HG03342 (cell line): ENCODE measurements at regions not wholly inside any gene's neighbourhood (a gene's known extent, or its start where the extent isn't known, plus 50 kb on each side); places are given as distances from the start of the nearest gene placed in this dataset.
A peak's percentile ranks its signal among the peaks of the same experiment; 100 is the strongest.

Experiments used
- ATAC-seq: cut with Tn5 transposase; IDR thresholded peaks from one replicate; pipeline ENCODE4 v1.9.1; 2021; ENCODE audit warnings: mild to moderate bottlenecking, moderate library complexity; ENCODE audit not compliant: unreplicated experiment

DNA sequence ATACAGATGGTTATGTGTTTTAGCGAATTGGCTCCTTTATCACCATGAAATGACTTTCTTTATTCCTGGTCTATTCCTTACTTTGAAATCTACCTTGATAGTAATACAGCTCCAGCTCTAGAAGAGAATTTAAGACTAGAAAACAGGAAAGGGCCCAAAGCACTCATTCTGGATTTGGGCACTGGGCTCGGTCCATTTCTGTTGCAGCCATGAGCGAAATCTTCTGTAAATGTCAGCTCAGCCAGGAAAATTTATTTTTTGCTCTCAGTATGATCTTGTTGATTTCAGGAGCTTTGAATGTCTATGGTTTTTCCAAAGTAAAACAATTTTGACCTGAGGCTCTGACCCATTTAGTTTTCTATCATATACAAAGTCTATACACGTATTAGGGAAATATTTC, 104.1 kb downstream of the DIRAS2 start:
- ATAC-seq, result no peak

DNA sequence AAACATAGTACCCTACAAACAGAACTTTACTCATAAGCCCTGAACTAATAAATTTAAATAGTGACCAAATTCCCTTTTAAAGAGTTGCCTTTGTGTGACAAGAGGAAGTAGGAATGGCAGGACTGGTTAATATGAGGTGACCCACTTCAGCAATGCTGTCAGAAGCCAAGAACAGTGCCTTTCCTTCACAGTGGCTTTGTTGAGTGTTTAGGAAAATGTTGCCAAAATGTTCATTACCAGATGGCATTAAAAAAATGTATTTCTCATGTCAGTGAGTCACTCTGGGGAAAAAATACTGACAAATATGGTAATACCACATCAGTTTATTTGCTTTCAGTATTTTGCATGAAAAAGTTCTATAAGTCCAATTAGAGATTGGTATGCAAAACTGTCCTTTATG, 103.3 kb downstream of the DIRAS2 start:
- ATAC-seq, result no peak

DNA sequence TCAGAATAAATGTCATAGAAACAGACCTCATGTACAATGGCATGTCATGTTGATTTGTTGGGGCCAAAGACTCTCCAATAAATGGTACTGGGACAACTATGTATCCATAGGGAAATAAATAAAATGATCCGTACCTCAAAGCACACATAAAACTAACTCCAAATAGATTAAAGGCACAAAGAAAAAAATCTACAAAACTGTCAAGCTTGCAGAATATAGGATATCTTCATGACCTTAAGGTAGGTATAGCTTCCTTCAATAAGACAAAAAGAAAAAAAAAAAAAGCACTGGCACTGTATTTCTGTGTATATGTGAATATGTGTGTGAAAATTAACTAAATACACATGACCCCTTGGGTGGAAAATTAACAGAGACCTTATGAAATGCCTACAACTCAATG, 101.9 kb downstream of the DIRAS2 start:
- ATAC-seq, result no peak

DNA sequence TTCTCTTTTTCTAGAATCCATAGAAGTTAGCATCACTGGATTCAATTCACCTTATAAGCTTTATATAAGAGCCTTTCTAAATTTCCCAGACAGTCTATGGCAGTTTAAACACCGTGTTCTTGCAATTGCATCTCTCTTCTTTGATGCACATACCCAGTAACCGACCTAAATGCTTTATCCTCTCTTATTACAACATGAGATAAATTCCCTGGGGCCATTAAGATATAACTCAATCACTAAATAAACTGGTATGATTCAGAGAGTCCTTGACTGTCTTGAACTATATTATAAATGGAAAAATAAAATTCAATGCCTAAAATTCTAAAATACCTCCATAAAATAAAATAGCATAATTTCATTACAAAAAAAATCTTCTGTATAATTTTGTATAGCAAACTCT, 98.1 kb downstream of the DIRAS2 start:
- ATAC-seq, result no peak

DNA sequence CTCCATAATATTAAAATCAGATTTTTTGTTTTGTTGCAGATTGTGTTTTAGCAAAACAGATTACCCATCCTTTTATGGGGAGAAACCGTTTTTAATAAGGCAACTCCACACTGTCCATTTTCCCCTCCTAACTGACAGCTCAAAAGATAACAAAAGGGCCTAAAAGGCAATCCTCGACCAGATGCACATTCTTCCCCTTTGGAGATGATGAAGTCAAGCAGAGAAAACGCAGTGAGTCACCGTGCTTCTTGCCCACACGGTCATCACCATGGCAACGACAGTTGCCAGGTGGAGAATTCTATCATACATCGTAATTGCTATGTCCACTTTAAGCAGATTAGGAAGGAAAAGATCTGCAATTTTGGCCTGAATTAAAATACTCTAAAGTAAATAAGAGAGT, 96.4 kb downstream of the DIRAS2 start:
- no peak for ATAC-seq

DNA sequence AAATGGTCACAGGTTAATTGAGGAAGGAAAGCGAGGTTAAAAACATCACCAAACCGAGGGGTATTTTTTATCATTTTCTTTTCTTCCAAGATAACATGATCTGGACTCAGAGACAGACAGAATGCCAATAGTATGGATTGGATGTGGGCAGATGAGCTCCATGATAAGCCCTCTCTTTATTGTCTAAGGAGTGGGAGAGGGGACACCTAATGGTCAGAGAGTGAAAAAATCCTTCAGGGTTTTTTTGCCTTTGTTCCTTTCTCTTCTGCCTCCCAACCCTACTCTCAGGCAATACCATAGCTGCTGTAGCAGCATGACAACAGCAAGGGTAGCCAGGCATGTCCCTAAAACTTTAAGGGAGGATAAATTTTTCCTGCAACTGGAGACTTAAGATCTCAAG, 94.7 kb downstream of the DIRAS2 start:
- no peak for ATAC-seq

DNA sequence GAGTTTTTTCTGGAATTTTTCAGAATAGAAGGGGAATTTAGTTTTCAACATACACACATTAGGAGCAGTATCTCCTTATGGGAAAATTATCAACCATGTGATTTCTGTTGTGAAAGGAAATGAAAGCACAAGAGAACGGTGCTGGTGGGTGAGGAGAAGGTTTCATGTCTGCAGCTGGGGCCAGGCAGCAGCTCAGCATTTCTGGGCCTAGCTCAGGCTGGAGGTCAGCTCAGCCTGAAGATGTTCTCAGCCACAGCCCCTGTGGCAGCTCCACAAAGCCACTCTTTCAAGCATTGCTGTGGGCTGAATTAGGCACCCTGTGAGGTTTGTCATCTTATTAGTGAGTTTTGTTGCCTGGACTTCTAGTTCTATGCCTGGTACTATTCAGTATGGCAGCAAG, 90.3 kb downstream of the DIRAS2 start:
- ATAC-seq, result peak; percentile 66

DNA sequence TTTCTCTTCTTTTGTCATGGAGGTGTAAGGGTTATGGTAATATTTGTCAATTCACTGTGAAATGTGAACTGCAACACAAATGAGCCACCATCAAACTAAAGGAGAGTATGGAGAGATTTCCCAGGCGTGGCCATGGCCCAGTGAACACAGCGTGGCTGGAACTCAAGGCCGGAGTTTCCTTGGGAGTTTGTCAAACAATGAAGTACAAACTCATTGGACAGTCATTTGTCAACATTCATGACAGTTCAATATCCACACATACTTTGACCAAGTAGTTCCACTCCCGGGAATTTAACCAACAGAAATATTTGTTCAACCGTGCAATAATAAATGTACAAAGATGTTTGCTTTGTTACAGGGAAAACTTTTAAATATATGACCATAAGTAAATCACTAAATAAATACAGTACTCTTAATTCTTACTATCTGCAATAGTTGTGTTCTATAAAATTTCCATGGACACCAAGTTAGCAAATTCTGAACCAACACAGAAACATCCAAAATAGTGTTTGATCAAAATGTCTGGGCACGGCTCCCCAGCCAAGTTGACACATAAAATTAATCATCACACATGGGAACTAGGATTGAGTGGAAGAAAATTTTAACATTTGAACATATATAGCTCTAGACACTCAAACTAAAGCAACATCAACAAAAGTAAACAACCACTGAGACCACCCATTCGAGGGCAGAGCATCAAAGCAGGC, 87.1 kb downstream of the DIRAS2 start:
- ATAC-seq, result no peak

DNA sequence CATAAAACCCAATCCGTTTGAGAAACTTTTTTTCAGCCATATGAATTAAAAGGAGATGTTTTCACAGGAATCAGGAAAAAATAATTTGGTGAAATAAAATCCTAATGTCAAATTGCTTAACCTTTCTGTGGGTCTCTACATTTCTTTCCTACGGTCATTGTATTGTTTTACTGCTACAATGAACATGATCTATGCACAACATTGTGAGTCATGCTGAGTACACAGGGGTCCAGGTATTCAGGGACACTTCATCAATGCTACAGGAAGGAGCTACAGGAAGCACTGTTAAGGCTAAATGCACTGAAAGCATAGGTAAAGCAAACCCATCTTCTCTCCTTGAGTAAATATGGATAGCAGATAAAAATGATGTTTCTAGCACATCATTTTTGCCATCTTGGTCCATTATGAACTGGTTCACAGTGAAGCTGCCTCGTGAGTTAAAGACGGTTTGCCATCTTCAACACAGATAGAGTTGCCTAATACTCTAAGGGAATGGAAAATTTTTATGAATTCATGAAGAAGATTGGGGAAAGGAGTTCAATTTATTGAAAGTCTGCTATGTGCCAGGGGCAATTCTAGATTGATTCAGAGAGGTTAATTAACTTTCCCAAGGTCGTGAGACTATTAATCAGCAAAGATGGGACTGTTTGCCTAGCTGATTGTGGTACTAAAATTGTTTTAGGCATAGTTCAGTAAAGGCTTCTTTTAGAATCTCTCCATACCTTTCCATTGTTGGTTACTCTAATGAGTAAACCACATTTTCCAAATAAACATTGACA, 85.5 kb downstream of the DIRAS2 start:
- ATAC-seq, result no peak

DNA sequence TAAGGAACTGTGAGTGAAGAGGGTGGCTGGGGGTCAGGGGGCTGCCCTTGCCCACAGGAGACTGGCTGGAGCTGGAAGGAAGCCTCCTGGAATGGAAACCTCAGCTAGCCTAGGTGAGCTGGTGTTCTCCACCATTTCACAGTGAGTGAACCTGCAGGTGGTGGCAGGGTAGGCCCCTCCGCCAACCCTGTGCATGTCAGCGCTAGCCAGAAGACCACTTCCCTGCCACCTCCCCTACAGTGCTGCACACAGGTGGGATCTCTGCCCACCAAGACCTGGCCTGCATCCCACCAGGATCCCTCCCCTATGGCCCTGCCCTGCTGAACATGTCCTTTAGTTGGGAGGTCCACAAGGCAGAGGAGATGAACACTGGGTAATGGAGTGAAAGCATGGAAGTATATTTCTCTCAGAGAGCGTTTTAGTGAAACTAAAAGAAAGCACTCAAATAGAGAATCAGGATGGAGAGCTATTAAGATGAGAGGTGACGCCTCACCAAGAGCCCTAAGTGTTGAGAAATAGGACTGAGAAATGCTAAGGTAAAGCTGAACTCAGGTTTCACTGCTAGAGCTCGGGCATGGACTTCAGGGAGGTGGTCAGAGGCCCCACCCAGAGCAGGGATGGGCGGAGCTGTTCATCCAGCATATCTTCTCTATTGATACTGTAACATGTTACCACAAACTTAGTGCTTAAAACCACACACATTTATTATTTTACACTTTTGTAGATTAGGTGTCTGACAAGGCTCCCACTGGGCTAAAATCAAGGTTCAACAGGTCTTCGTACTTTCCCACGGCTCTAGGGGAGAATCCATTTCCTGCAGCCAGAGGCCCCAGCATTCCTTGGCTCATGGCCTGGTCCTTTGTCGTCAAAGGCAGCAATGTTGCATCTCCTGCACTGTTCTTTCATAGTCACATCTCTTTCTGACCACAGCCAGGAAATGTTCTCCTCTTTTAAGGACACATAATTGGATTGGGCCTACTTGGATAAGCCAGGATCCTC, 83.2 kb downstream of the DIRAS2 start:
- no peak for ATAC-seq
